Fibroblast of lung (primary cell): ENCODE measurements at regions not wholly inside any gene's neighbourhood (a gene's known extent, or its start where the extent isn't known, plus 50 kb on each side); places are given as distances from the start of the nearest gene placed in this dataset.

ENCODE experiments used
- DNase-seq, 2 donors: peaks; one replicate each; pipeline versions ENCODE4 v3.0.0 to v3.0.0-alpha.2; 2010; ENCODE audit warnings: low read depth in 2 of 2
- H2AFZ ChIP-seq: 2 replicates; pipeline ENCODE4 v1.5.1; 2012; ENCODE audit warnings: low read length, control low read depth, inconsistent platforms
- H3K27ac ChIP-seq: 2 replicates; pipeline ENCODE4 v1.5.1; 2011; ENCODE audit warnings: low read length, control low read depth; ENCODE audit not compliant: insufficient read depth
- H3K27me3 ChIP-seq: 2 replicates; pipeline ENCODE4 v1.5.1; 2011; ENCODE audit warnings: mild to moderate bottlenecking, low read length; ENCODE audit not compliant: control insufficient read depth, insufficient read depth
- H3K36me3 ChIP-seq: 2 replicates; pipeline ENCODE4 v1.5.1; 2011; ENCODE audit warnings: low read length; ENCODE audit not compliant: control insufficient read depth, insufficient read depth
- H3K4me1 ChIP-seq: 2 replicates; pipeline ENCODE4 v1.5.1; 2011; ENCODE audit warnings: low read length; ENCODE audit not compliant: control insufficient read depth, insufficient read depth; ENCODE audit errors: extremely low read depth
- H3K4me2 ChIP-seq: 2 replicates; pipeline ENCODE4 v1.5.1; 2011; ENCODE audit warnings: low read length, control low read depth; ENCODE audit not compliant: insufficient read depth; ENCODE audit errors: extremely low read depth
- H3K4me3 ChIP-seq, 4 experiments: fragments of 200-600 bp in 1 of 4; sonication (generic) in 1 of 4; replicated peaks in 1 of 4; 2 replicates each; pipeline ENCODE4 v1.5.1; 2011 to 2016; ENCODE audit warnings: low read length in 4 of 4, low read depth in 3 of 4, mild to moderate bottlenecking in 3 of 4, control low read depth in 2 of 4, inconsistent platforms in 1 of 4, mixed read lengths in 1 of 4; ENCODE audit not compliant: insufficient read depth in 1 of 4; ENCODE audit errors: control extremely low read depth in 1 of 4
- H3K79me2 ChIP-seq: 2 replicates; pipeline ENCODE4 v1.5.1; 2012; ENCODE audit warnings: mild to moderate bottlenecking, low read length, inconsistent platforms; ENCODE audit not compliant: control insufficient read depth, insufficient read depth
- H3K9ac ChIP-seq: 2 replicates; pipeline ENCODE4 v1.5.1; 2011; ENCODE audit warnings: mild to moderate bottlenecking, low read length, control low read depth; ENCODE audit not compliant: insufficient read depth
- H3K9me3 ChIP-seq: 2 replicates; pipeline ENCODE4 v1.5.1; 2012; ENCODE audit warnings: low read depth, low read length; ENCODE audit not compliant: control insufficient read depth, insufficient read depth
- H4K20me1 ChIP-seq: 2 replicates; pipeline ENCODE4 v1.5.1; 2011; ENCODE audit warnings: low read length; ENCODE audit not compliant: control insufficient read depth, insufficient read depth; ENCODE audit errors: extremely low read depth
- CTCF ChIP-seq, 2 donors: IDR thresholded peaks in 1 of 2; conservative IDR thresholded peaks in 1 of 2; 1 replicate in 1 of 2; 2 replicates in 1 of 2; pipeline ENCODE4 v1.5.1; 2011 to 2012; ENCODE audit warnings: low read length in 2 of 2, control low read depth in 1 of 2, inconsistent platforms in 1 of 2, low read depth in 1 of 2, mild to moderate bottlenecking in 1 of 2
- EZH2 ChIP-seq: IDR thresholded peaks from 2 replicates; pipeline ENCODE4 v1.5.1; 2012; ENCODE audit warnings: low read length, control low read depth, mild to moderate bottlenecking; ENCODE audit errors: missing control alignments

GRCh38 chr10:26355241-26355640 is 82.9 kb upstream of the APBB1IP start:
- H3K4me3 ChIP-seq = no peak overlapping the region
- no peak overlapping the region for H3K9ac ChIP-seq
- H2AFZ ChIP-seq = no peak overlapping the region
- no peak for DNase-seq
- H3K27me3 ChIP-seq = no peaks in the 10 kb centered on the region
- TF ChIP-seq CTCF (conservative IDR thresholded peaks at IDR 0.05 in 1 of 2, IDR thresholded peaks at IDR 0.05 in 1 of 2; ENCODE audit: low read depth in 1 of 2, low read length in 2 of 2) = no peak
- TF ChIP-seq EZH2 = no peak
- no peak overlapping the region for H3K27ac ChIP-seq
- no peaks in the 10 kb centered on the region for H3K4me1 ChIP-seq
- H3K79me2 ChIP-seq = no peaks in the 10 kb centered on the region
- H4K20me1 ChIP-seq = no peaks in the 10 kb centered on the region
- H3K9me3 ChIP-seq = no peaks in the 10 kb centered on the region
- no peak overlapping the region for H3K4me2 ChIP-seq
- no peaks in the 10 kb centered on the region for H3K36me3 ChIP-seq

GRCh38 chr10:26357203-26357602 is 80.9 kb upstream of the APBB1IP start:
- Histone ChIP-seq H3K27me3 (no peaks in the 10 kb centered on the region), H3K4me1 (no peaks in the 10 kb centered on the region), H3K79me2 (no peaks in the 10 kb centered on the region), H3K27ac (no peak overlapping the region), H2AFZ (no peak overlapping the region), H3K36me3 (no peaks in the 10 kb centered on the region), H3K4me3 (no peak overlapping the region), H3K4me2 (no peak overlapping the region), H4K20me1 (no peaks in the 10 kb centered on the region), H3K9me3 (no peaks in the 10 kb centered on the region), H3K9ac (no peak overlapping the region)
- no peak for DNase-seq
- TF ChIP-seq CTCF (conservative IDR thresholded peaks at IDR 0.05 in 1 of 2, IDR thresholded peaks at IDR 0.05 in 1 of 2; ENCODE audit: low read depth in 1 of 2, low read length in 2 of 2) = no peak
- no peak for TF ChIP-seq EZH2

- DNase-seq = no peak
- no peaks in the 10 kb centered on the region for H4K20me1 ChIP-seq
- H3K4me2 ChIP-seq = no peak overlapping the region
- no peaks in the 10 kb centered on the region for H3K4me1 ChIP-seq
- TF ChIP-seq EZH2 (no peak), CTCF (conservative IDR thresholded peaks at IDR 0.05 in 1 of 2, IDR thresholded peaks at IDR 0.05 in 1 of 2; ENCODE audit: low read depth in 1 of 2, low read length in 2 of 2) (no peak)
- H2AFZ ChIP-seq = no peak overlapping the region
- no peak overlapping the region for H3K27ac ChIP-seq
- no peaks in the 10 kb centered on the region for H3K79me2 ChIP-seq
- no peaks in the 10 kb centered on the region for H3K9me3 ChIP-seq
- no peak overlapping the region for H3K9ac ChIP-seq
- no peaks in the 10 kb centered on the region for H3K36me3 ChIP-seq
- no peak overlapping the region for H3K4me3 ChIP-seq
- no peaks in the 10 kb centered on the region for H3K27me3 ChIP-seq
Observed at GRCh38 chr10:26358071-26358470, 80.1 kb upstream of the APBB1IP start.
